Stomach (tissue), 4 donors: ENCODE measurements at regions not wholly inside any gene's neighbourhood (a gene's known extent, or its start where the extent isn't known, plus 50 kb on each side); places are given as distances from the start of the nearest gene placed in this dataset.

Experiments
- CTCF ChIP-seq, 7 experiments: fragments of 450-650 bp in 4 of 7; fragments of 200-600 bp in 3 of 7; sonication (generic) in 3 of 7; IDR thresholded peaks; one replicate each; pipeline ENCODE4 v1.5.1; 2016 to 2019; ENCODE audit warnings: antibody characterized with exemption in 7 of 7, control low read depth in 2 of 7, mild to moderate bottlenecking in 1 of 7
- EP300 ChIP-seq: sonication (generic); formaldehyde crosslinking; IDR thresholded peaks from one replicate; pipeline ENCODE4 v1.6.1; 2017; ENCODE audit warnings: antibody characterized with exemption
- POLR2A ChIP-seq, 4 donors: fragments of 450-650 bp; IDR thresholded peaks; one replicate each; pipeline ENCODE4 v1.6.1; 2016; ENCODE audit warnings: antibody characterized with exemption in 4 of 4, control low read depth in 2 of 4, mild to moderate bottlenecking in 1 of 4, moderate library complexity in 1 of 4

- TF ChIP-seq POLR2A (IDR thresholded peaks at IDR 0.05) (no peak), CTCF (IDR thresholded peaks at IDR 0.05) (no peak), EP300 (no peak)
Measured at GRCh38 chr22:22355096-22355834, 110.7 kb downstream of the VPREB1 start.
